HG03469 (cell line): ENCODE measurements at regions not wholly inside any gene's neighbourhood (a gene's known extent, or its start where the extent isn't known, plus 50 kb on each side); places are given as distances from the start of the nearest gene placed in this dataset.

Experiments
- ATAC-seq: cut with Tn5 transposase; IDR thresholded peaks from one replicate; pipeline ENCODE4 v1.9.1; 2021; ENCODE audit warnings: mild to moderate bottlenecking, moderate library complexity, moderate number of reproducible peaks; ENCODE audit not compliant: unreplicated experiment

DNA sequence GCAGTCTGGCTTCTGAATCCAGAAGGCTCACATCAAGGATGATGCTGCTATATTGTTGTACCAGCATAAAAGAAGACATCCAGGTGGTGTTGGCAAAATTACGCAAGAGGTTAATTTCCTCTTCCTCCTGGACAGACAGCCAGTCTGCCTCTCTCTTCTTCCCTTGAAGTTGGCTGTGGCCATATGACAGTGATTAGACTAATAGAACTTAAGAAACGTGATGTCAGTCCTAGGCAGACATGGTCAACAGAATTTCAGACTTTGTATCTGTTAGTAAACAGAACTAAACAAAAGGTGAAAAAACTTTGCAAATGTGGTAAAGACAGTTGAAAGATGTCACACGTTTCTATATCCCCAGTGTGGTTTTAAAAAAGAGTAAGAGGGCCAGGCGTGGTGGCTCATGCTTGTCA lies 465.2 kb upstream of the NR2F2 start:
- ATAC-seq: no peak

DNA sequence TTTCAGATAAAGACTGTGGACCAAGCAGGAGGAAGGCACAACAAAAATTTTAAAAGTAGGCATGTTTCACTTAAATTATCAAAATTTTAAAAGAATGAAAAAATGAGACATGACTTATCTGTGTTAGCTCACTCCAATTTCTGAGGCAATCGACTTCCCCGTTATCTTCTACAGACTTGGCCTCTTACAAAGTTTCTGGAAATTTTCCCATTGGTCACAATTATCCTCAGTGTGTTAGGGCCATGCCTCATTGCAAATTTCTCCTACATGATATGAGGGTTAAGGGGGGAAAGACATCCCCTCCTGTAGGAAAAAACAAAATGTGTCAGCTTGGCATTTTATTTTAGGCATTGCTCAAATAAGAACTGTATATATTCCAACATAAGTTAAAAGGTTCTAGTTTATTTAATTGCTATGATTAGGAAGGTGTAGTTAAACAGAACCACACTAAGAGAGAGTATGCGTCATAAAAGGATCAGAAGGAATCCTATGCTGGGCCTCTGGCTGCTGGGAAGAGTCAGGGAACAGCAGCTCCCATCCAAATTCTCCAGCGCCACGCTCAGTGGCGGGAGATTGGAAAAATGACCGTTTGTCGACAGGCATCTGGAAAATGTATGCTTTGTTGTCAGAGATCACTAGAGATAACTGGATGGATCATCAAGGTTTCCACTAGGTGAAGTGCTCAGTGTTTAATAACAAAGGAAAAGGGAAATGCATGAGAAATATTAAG lies 463.6 kb upstream of the NR2F2 start:
- ATAC-seq: no peak

DNA sequence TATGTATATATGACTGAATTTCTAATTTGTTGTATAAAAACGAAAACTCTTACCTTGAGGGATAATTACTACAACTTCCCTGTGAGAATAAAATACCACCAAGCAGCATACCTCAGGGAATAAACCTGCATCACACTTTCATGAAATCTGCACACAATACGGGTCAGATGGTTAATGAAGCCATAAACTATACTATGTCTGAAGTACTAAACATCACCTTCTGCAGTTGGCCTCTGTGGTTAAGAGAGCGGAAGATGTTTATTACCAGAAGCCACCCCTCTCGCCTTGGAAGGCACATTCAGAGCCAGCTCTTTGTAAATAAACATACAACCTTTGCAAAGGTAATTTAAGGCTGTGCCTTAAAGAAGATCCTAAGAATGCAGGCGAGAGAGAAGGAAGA lies 462.1 kb upstream of the NR2F2 start:
- no peak for ATAC-seq

DNA sequence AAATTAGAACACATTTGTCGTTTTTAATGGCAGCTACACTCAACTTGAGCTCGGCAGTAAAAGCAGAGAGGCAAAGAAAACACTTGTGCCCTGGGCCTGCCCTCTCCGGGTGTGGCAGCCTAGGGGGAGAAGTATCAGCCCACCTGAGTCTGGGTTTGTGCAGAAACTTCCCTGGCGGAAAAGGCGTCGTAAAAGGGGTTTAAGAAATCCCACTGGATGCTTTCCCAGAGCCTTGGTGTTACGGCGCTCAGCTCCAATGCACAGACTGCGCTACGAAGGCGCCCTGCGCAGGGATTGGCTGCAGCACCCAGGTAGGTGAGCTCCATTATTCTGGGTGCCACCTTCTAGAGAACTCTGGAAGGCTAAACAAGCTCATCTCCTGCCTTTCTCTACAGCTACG lies 461.5 kb upstream of the NR2F2 start:
- no peak for ATAC-seq

DNA sequence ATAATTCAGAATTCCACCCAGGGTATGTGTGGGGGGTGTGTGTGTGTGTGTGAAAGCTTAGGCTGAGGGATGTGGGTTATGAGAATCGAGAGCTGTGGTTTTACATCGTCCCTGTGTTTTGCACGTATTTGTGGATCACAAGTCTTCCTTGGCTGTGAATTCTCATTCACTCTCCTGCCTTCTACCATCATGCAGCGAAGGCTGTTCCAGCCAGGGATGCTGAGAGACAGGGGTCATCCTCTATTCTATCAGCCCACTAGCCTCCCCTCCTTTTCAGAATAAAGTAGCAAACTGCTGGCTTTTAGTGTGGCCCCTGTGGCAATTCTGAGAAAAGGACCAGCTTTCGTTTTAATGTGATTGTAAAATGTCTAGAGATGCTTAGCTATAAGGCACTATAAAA lies 460.6 kb upstream of the NR2F2 start:
- no peak for ATAC-seq

DNA sequence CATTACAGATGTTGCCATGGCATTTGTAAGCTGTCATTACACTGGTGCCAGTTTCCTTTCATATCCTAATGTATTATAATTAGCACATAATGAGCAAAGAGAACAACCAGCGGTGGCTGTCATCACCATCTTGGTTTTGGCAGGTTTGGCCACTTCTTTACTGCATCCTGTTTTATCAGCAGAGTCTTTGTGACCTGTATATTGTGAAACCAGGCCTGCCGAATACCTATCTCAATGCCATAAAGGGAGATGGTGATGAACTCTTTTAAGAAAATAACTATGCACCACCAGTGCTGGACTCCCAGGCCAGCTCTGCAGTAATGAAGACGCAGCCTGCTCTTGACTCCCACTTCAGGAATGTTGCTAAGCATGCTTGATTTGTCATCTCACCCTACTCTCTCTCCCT lies 458.1 kb upstream of the NR2F2 start:
- no peak for ATAC-seq

DNA sequence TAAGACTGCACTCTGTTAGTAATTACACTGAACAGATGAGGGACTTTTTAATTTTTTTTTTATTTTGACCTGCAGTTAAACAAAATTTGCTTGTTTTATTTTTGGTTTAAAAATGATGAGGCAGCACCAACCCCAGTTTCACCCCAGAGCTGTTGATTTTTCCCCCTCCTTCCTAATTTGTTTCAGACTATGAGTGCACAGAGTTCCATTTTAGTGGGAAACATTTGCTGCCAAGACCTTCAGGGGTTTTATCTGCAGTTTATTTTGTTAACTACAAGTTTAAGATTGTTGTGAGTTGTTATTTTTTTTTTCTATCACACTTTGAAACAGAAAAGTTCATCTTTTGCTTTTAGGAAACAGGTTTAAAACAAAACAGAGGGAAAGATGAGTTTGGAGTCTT lies 455.9 kb upstream of the NR2F2 start:
- no peak for ATAC-seq

DNA sequence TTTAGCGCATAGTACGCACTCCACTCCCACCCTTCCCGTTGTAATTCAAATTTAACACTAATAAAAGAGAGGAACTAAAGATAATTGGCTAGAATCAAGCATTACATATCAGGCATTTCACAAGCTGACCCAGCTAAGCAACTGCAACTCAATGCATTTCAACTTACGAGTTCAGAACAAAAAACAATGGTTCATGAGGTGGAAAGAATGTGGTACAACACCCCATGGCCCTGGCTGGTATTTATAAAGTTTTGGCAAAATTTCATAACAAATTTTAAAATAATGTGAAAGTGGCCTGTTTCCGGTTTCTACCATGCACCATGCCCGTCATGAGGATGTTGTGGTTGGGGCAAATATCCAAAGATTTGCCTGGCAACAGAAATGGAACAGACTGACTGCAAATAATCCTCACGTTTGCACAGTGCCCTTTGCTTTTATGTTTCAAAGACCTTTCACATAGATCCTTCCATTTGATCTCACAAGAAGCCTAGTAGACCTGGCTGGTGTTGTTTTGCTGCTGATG lies 455.3 kb upstream of the NR2F2 start:
- no peak for ATAC-seq

DNA sequence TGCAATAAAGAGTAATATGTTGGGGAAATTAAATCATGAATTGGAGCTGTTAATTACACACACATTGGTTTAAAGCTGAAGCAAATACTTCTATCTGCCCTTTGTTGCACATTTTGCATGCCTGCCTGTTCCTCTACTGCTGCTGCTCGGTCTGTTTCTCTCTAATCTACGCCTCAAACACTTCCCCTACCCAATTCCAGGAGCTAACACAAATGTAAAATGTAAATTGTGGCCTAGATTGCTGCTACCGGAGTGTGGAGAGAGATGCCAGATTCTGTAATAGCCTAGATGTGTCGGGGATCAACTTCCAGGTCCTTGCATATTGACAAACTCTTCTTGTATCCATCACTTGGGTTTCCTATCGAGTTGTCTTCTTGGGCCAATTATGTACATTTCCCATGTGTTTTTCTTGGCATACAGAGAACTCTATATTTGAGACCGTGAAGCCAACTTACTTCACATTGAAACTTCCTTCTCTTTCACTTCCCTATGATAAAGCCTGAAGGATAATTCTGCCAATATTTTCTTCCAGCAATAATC lies 450.4 kb upstream of the NR2F2 start:
- ATAC-seq: no peak

DNA sequence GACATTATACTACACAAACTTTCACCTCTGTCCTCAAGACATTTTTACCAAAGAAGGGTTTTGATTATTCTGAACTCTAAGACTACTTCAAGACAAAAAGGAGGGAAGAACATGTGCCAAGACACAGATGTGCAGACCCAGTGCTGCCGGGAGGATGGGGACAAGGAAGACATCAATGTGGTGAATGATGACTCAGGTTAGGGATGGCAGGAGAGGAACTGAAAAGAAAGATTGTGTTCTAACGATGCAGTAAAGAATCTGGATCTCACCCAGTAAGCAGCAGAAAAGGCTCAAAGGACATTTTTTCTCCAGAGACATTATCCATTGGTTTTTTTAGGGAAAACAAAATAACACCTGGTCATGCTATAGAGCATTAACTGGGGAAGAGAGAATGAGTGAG lies 449.9 kb upstream of the NR2F2 start:
- ATAC-seq: no peak

DNA sequence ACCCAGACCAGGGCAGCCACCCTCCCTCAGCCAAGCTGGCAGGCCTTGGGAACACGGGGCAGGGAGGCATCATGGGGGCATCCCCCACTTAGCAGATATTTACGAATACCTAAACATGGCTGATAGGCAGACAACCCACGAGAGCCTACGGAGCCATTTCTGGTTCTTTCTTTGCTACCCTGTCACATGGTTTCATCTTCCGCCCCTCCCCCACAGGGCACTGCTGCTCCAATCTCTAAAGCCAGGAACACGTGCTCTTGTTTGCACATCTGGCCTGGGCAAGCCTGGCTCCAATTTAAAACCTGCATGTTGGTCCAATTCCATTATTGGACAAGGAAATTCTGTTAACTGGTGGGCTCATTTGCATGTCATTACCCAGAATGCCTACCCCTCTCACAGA lies 447.4 kb upstream of the NR2F2 start:
- ATAC-seq: no peak

DNA sequence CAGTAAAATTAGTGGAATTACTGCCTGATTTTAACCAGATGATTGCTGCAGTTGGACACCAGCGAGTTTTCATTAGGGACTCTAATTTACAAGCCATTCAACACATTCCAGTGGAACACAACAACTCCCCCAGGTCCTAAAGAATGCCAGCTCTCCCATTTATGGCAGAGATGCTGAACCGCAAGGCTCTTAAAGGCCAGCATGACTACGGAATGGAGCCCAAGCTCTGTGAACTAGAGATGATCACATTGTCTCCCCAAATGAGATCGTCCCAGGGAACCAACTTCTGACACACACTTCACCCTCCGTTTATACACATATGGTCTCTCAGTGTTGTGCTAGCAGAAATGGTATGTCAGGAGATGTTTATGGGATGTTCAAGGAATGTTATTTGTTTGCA lies 446.2 kb upstream of the NR2F2 start:
- no peak for ATAC-seq

DNA sequence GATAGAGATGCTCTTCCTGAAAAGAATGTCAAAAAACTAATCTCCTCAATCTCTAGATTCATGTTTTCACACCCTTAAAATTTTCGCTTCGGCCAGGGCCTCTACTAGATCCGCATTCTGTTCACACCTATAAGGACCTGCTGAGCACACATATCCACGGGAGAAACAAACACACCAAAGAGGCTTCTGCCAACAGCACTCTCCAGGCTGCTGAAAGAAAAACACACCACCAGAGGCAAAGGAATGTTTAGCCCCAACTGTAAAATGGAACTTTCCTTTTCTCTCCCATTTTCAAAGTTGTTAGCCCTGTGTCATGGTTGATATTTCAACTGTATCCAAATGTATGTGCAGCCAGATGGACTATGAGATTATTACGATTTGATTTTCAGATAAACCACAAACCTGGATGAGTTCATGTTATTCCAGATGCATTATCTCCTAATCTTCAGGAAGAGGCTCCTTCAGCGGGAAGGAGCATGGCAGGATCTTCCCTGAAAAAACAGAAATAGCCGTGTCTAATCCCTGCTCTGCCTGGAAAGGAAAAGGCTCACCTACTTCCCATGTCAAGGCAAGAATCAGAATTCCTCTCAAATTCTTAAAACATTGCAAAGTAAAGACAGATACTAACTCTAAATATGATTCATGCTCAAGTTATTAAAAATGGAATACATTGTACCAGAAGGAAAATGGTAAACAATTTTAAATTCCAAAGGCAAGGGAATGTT lies 442.7 kb upstream of the NR2F2 start:
- no peak for ATAC-seq

DNA sequence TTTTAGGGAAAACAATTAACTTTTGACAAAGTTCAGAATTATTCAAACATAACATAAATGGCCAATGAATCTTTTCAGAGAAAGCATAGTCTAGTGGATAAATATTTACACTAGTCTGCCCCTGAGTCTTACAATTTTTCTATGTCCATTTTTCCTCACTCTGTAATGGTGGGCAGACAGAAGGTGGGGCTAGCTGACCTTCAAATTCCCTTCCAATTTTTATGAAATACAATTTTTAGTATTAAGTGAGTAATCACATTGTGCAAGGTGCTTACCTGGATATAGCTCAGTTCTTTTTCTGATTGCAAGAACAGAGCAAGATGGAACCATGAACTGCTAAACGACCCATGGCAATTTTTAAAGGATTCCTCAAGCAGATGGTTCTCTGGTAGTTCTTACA lies 441.7 kb upstream of the NR2F2 start:
- ATAC-seq: no peak

DNA sequence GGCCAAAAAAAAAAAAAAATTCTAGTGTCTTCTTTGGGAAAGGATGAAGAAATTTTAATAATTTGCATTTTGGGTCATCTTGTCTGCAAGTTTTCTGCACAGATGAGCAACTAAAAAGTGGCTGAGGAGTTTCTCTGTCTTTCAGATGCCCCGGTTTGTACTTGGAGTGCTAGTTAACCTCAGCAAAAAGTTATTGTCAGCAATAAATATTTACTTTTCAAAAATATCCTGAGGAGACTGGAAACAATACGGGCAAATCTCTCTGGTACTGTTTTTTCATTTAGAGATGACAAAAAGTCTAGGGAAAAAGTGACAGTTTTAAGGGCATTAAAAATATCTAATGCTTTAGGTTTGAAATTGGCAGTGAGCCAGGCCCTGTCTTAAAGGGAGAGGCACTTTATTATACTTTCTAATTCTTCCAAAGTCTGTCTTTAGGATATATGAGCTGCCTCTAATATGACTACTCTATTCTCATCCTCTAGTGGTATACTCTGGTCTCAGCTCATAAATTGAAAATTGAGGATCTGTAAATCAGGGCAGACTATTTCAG lies 436.0 kb upstream of the NR2F2 start:
- no peak for ATAC-seq

DNA sequence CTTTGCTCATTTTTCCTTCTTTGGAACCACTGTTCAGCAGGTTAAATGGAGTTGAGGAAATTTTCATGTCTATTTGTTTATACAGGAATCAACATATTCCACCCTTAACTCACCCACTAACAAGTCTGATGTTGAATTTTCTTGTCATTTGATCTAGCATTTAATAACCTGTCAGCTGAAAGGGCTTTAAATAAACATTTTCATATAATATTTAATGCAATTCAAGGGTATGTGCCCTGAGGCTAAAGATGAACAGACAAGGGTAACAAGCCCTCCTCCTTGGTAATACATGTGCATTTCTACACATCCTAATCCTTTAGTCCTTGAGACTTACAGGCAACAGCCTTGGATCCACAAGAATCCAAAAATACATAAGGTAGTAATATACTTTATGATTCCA lies 435.0 kb upstream of the NR2F2 start:
- ATAC-seq: no peak

DNA sequence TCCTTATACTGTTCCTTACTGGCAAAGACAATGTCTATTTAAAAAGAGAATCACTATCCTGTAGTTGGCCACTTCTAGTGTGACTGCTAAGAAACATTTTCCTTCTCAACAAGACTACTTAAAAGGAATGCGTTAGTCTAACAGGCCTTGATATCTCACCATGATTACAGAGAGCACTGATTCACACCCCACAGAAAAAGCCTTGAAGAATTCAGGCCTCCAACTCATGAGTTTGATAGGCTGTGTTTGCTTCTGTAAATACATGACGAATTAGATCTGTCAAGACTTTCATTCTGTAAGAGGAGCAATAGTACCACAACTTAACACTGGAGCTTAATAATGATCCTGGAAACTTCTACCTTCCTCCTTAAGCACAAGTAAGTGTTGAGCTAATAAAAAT lies 432.8 kb upstream of the NR2F2 start:
- no peak for ATAC-seq

DNA sequence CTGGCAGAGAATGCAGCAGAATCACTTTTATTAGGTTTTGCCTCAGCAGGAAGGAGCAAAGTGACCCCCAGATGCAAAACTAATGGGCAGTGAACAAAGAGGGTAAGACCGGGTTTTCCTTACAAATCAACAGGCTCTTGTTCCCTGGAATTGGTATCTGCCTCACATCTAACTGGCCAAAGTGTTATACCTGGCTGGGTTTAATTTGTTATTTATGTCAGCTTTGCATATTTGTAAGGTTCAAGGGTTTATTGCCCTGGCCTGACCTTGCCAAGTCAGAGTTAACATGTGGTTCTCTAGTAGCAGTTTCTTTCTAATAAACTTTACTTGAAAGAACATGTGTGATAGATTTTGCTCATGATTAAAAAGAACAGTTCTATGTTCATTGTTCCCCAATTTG lies 431.7 kb upstream of the NR2F2 start:
- ATAC-seq: no peak

DNA sequence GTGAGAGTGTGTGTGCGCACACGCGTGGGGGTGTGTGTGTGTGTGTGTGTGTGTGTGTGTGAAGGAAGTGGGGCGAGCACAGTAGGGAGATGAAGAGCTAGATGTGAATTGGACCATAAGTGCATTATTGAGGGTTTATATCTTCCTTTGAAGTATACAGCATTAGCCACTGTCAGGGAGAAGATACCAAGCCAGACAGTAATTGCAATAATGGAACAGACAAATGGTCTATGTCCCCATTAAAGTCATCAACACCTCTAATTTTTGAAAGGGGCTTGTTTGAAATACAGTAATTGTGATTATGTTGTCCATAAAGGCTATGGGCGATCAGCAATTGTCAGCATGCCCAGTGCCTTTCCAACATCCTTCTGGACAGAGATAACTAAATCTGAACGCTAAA lies 429.2 kb upstream of the NR2F2 start:
- no peak for ATAC-seq

DNA sequence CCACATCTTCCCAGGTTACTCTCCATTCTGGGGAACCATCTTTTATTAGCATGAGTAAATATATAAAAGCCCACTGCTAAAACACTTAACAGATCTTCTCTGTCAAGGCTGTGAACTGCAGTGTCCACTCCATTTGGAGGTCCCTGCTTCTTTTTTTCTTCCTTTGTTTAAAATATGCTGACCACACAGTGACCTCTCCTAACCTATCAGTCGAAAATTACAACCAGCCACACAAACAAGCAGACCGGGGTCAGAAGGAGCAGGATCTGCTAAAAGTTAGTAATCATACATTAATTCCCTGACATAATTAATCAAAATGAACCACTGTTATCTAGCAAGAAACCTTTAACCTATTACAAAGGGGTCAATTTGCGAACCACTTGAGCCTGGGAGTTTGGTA lies 427.9 kb upstream of the NR2F2 start:
- no peak for ATAC-seq

DNA sequence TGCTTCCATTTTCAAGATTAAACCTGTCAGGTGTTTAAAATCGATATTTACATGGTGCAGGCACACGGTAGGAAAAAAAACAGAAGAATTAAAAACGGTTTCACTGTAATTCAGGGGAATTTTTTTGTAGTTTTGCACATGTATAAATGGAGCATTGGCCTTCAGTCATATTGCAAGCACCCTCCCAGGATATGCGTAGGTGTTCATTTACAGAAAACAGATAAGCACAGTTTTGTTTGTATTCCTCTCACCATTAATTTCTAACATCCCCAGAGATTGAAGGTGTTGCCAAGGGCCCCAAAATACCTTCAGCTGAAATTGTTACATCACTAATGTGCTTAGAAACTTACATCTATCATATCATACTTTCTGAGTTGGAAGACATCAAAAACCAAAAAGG lies 427.1 kb upstream of the NR2F2 start:
- ATAC-seq: no peak

DNA sequence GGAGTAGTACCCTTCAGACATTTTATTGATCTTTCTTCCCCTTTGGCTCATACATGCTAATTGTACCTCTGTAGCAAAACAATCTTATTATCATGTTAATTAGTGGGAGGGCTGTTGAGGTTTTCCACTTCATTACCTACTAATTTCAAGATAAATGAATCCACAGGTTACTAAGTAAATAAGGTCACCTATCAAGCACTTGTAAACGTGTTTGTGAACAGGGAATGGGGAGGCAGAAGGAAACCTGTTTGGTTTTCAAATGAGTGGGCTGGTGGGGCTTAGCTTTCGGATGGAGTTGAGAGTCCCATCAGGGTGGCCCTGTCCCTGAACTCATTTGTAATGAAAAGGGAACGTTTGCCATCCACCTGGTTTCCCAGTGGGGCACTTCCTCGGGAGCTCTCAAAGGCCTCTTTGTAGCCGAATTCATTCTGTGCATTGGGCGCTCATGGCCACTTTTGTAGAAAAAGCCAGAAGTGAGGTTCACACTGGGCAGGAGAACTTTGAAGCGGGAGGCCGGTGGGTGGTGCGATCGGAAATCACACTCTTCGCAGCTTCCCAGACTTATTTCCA lies 419.8 kb upstream of the NR2F2 start:
- ATAC-seq: no peak
